SK-N-SH (cell line): ENCODE measurements at regions not wholly inside any gene's neighbourhood (a gene's known extent, or its start where the extent isn't known, plus 50 kb on each side); places are given as distances from the start of the nearest gene placed in this dataset.

Source experiments
- CTCF ChIA-PET: fragments of 300-600, 350-600 bp; formaldehyde crosslinking; extraction: SDS; loops from one replicate; lab custom pipeline; 2021; lab: Yijun Ruan, JAX
- POLR2A ChIA-PET: fragments of 350-600 bp; sonication (Branson Sonifier 250); formaldehyde crosslinking; extraction: SDS; loops from one replicate; lab custom pipeline; 2020; ENCODE audit warnings: antibody characterized with exemption, inconsistent platforms; lab: Yijun Ruan, JAX
- DNase-seq: peaks from one replicate; pipeline ENCODE4 v3.0.0; 2012
- H2AFZ ChIP-seq: fragments of 200-600 bp; sonication (generic); 2 replicates; pipeline ENCODE4 v1.8.1; 2016; ENCODE audit warnings: antibody characterized with exemption, mild to moderate bottlenecking, low read depth
- H3F3A ChIP-seq: fragments of 200-600 bp; sonication (generic); replicated peaks from 2 replicates; pipeline ENCODE3; 2016; ENCODE audit warnings: antibody characterized with exemption, mild to moderate bottlenecking; ENCODE audit not compliant: insufficient read depth
- H3K27ac ChIP-seq, 2 experiments: fragments of 200-500 bp in 1 of 2; fragments of 200-600 bp in 1 of 2; sonication (Bioruptor generic) in 1 of 2; sonication (generic), shearing (Covaris generic) in 1 of 2; 2 replicates each; pipeline versions ENCODE4 v1.5.1 to v1.6.1; 2014 to 2016; ENCODE audit warnings: low read depth in 2 of 2, inconsistent platforms in 1 of 2, low read length in 1 of 2, mild to moderate bottlenecking in 1 of 2, mixed read lengths in 1 of 2
- H3K27me3 ChIP-seq: fragments of 200-600 bp; sonication (generic), shearing (Covaris generic); 2 replicates; pipeline ENCODE4 v1.6.1; 2016; ENCODE audit warnings: mixed run types; ENCODE audit not compliant: insufficient read depth
- H3K36me3 ChIP-seq, 2 experiments: fragments of 200-500 bp in 1 of 2; fragments of 200-600 bp in 1 of 2; sonication (Bioruptor generic) in 1 of 2; sonication (generic) in 1 of 2; replicated peaks in 1 of 2; 2 replicates each; pipeline versions ENCODE3 to v1.5.1; 2014 to 2016; ENCODE audit warnings: low read length in 1 of 2, mild to moderate bottlenecking in 1 of 2; ENCODE audit not compliant: insufficient read depth in 2 of 2, control insufficient read depth in 1 of 2
- H3K4me1 ChIP-seq, 2 experiments: fragments of 200-500 bp in 1 of 2; fragments of 200-600 bp in 1 of 2; sonication (Bioruptor generic) in 1 of 2; sonication (generic), shearing (Covaris generic) in 1 of 2; 2 replicates each; pipeline versions ENCODE4 v1.5.1 to v1.6.1; 2014 to 2016; ENCODE audit warnings: low read depth in 1 of 2, low read length in 1 of 2, mixed run types in 1 of 2; ENCODE audit not compliant: insufficient read depth in 2 of 2, control insufficient read depth in 1 of 2
- H3K4me2 ChIP-seq: fragments of 200-600 bp; sonication (generic), shearing (Covaris generic); 2 replicates; pipeline ENCODE4 v1.6.1; 2017; ENCODE audit warnings: mixed run types
- H3K4me3 ChIP-seq, 2 experiments: fragments of 200-500 bp in 1 of 2; fragments of 200-600 bp in 1 of 2; sonication (Bioruptor generic) in 1 of 2; sonication (generic), shearing (Covaris generic) in 1 of 2; 2 replicates each; pipeline versions ENCODE4 v1.5.1 to v1.8.1; 2014 to 2016; ENCODE audit warnings: low read depth in 2 of 2, inconsistent platforms in 1 of 2, low read length in 1 of 2, mild to moderate bottlenecking in 1 of 2, mixed read lengths in 1 of 2, moderate library complexity in 1 of 2
- H3K79me2 ChIP-seq: fragments of 200-600 bp; sonication (generic); 2 replicates; pipeline ENCODE4 v1.8.1; 2017; ENCODE audit warnings: mild to moderate bottlenecking; ENCODE audit not compliant: insufficient read depth
- H3K9ac ChIP-seq: fragments of 200-600 bp; sonication (generic); 2 replicates; pipeline ENCODE4 v1.6.1; 2017; ENCODE audit warnings: mixed run types
- H3K9me2 ChIP-seq: fragments of 200-600 bp; sonication (generic); 2 replicates; pipeline ENCODE4 v1.6.1; 2017; ENCODE audit warnings: mixed run types
- H3K9me3 ChIP-seq: fragments of 200-600 bp; sonication (generic); 2 replicates; pipeline ENCODE4 v1.6.1; 2017; ENCODE audit warnings: mixed run types, mild to moderate bottlenecking, moderate library complexity
- H4K20me1 ChIP-seq: fragments of 200-600 bp; sonication (generic); 2 replicates; pipeline ENCODE4 v1.6.1; 2017; ENCODE audit warnings: mild to moderate bottlenecking, mixed run types; ENCODE audit not compliant: insufficient read depth
- ELF1 ChIP-seq: IDR thresholded peaks from 2 replicates; pipeline ENCODE4 v1.4.0; 2012
- EP300 ChIP-seq, 2 experiments: IDR thresholded peaks; 2 replicates each; pipeline versions ENCODE4 v1.4.0 to v1.6.1; 2012; ENCODE audit warnings: borderline replicate concordance in 1 of 2, low read depth in 1 of 2, low read length in 1 of 2
- EZH2phosphoT487 ChIP-seq: fragments of 200-600 bp; sonication (generic); IDR thresholded peaks from 2 replicates; pipeline ENCODE4 v1.6.1; 2017; ENCODE audit warnings: low read depth, mixed run types, mild to moderate bottlenecking, antibody characterized with exemption, moderate library complexity, borderline replicate concordance
- FOSL2 ChIP-seq: IDR thresholded peaks from 2 replicates; pipeline ENCODE4 v1.4.0; 2012; ENCODE audit warnings: low read depth, mild to moderate bottlenecking, moderate library complexity, borderline replicate concordance
- FOXJ3 ChIP-seq: sonication (generic); formaldehyde crosslinking; IDR thresholded peaks from 2 replicates; pipeline ENCODE4 v1.5.1; 2020; ENCODE audit warnings: mild to moderate bottlenecking, missing genetic modification reagents
- GABPA ChIP-seq: IDR thresholded peaks from 2 replicates; pipeline ENCODE4 v1.4.0; 2012; ENCODE audit warnings: low read depth, mild to moderate bottlenecking
- GATA2 ChIP-seq: sonication (generic); formaldehyde crosslinking; IDR thresholded peaks from 2 replicates; pipeline ENCODE4 v1.5.0; 2020; ENCODE audit warnings: mild to moderate bottlenecking, missing genetic modification reagents
- JUND ChIP-seq: IDR thresholded peaks from 2 replicates; pipeline ENCODE4 v1.4.0; 2012
- MEF2A ChIP-seq: IDR thresholded peaks from 2 replicates; pipeline ENCODE4 v1.4.0; 2012; ENCODE audit warnings: low read depth, borderline replicate concordance
- NFIC ChIP-seq: IDR thresholded peaks from 2 replicates; pipeline ENCODE4 v1.4.0; 2012; ENCODE audit warnings: borderline replicate concordance
- NRF1 ChIP-seq: IDR thresholded peaks from 2 replicates; pipeline ENCODE4 v1.6.1; 2012; ENCODE audit warnings: low read depth, mild to moderate bottlenecking, low read length
- POLR2AphosphoS5 ChIP-seq: IDR thresholded peaks from 2 replicates; pipeline ENCODE4 v1.6.1; 2012; ENCODE audit warnings: low read depth, low read length
- RAD21 ChIP-seq: IDR thresholded peaks from 2 replicates; pipeline ENCODE4 v1.6.1; 2012; ENCODE audit warnings: mild to moderate bottlenecking, low read length
- RCOR1 ChIP-seq: fragments of 150-350 bp; IDR thresholded peaks from 2 replicates; pipeline ENCODE4 v1.6.1; 2017; ENCODE audit warnings: antibody characterized with exemption, low read length
- TAF1 ChIP-seq: IDR thresholded peaks from 2 replicates; pipeline ENCODE4 v1.6.1; 2012; ENCODE audit warnings: low read depth, mild to moderate bottlenecking, low read length, moderate library complexity, borderline replicate concordance
- TCF12 ChIP-seq: IDR thresholded peaks from 2 replicates; pipeline ENCODE4 v1.4.0; 2012
- YY1 ChIP-seq: IDR thresholded peaks from 2 replicates; pipeline ENCODE4 v1.4.0; 2012; ENCODE audit warnings: low read depth, mild to moderate bottlenecking
- ZBTB33 ChIP-seq: IDR thresholded peaks from 2 replicates; pipeline ENCODE4 v1.4.0; 2012; ENCODE audit warnings: low read depth, borderline replicate concordance
- WGBS: methylation state at CpG from one replicate; pipeline ENCODE4 v1.1.6; 2017; ENCODE audit warnings: low lambda C conversion rate; 5-methylcytosine and 5-hydroxymethylcytosine counted together
- TF ChIP-seq, protein P1 (sequence below): IDR thresholded peaks from 2 replicates; pipeline ENCODE4 v1.4.0; 2012; ENCODE audit warnings: low read depth, borderline replicate concordance
- TF ChIP-seq, protein P2 (sequence below): IDR thresholded peaks from 2 replicates; pipeline ENCODE4; 2012
- TF ChIP-seq, protein P3 (sequence below): IDR thresholded peaks from 2 replicates; pipeline ENCODE4 v1.6.1; 2012; ENCODE audit warnings: mild to moderate bottlenecking, low read depth, low read length, moderate library complexity

- no peak overlapping the region for H3K9ac ChIP-seq
- no peak overlapping the region for H3K4me3 ChIP-seq
- H3K9me2 ChIP-seq: no peaks in the 10 kb centered on the region
- ChIA-PET POLR2A (no interaction called here), CTCF (no interaction called here)
- no peaks in the 10 kb centered on the region for H3K27me3 ChIP-seq
- H3K4me2 ChIP-seq: no peak overlapping the region
- no peaks in the 10 kb centered on the region for H3K9me3 ChIP-seq
- no peak overlapping the region for H2AFZ ChIP-seq
- WGBS: 76% methylated on average over 5 of the region's 5 CpGs
- no peaks in the 10 kb centered on the region for H3K79me2 ChIP-seq
- no peak for DNase-seq
- H4K20me1 ChIP-seq: no peaks in the 10 kb centered on the region
- H3K4me1 ChIP-seq: peaks cover 0 to 6% of the 10 kb centered on the region in 2 experiments; a peak in 1 of 4 replicates
- H3K27ac ChIP-seq: no peak overlapping the region
- H3K36me3 ChIP-seq: no peaks in the 10 kb centered on the region
- TF ChIP-seq RCOR1: no peak
- TF ChIP-seq TCF12: no peak
- no peak for TF ChIP-seq JUND
- no peak for TF ChIP-seq ZBTB33
- no peak for TF ChIP-seq POLR2AphosphoS5
- TF ChIP-seq MEF2A: no peak
- TF ChIP-seq YY1: no peak
- no peak for TF ChIP-seq ELF1
- no peak for TF ChIP-seq NRF1
- TF ChIP-seq NFIC: no peak
- no peak for TF ChIP-seq EP300 (IDR thresholded peaks at IDR 0.05; ENCODE audit: borderline replicate concordance in 1 of 2, low read depth in 1 of 2, low read length in 1 of 2)
- no peak for TF ChIP-seq FOXJ3 (CRISPR knock-in tag)
- TF ChIP-seq, protein P1, sequence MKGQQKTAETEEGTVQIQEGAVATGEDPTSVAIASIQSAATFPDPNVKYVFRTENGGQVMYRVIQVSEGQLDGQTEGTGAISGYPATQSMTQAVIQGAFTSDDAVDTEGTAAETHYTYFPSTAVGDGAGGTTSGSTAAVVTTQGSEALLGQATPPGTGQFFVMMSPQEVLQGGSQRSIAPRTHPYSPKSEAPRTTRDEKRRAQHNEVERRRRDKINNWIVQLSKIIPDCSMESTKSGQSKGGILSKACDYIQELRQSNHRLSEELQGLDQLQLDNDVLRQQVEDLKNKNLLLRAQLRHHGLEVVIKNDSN: no peak
- TF ChIP-seq TAF1: no peak
- no peak for TF ChIP-seq EZH2phosphoT487
- TF ChIP-seq FOSL2: no peak
- TF ChIP-seq, all 33 proteins: peak for 0
- H3F3A ChIP-seq: peaks cover 3% of the 10 kb centered on the region
These were observed 369.1 kb upstream of the XYLT1 start for GRCh38 chr16:17839907-17840306.

DNA sequence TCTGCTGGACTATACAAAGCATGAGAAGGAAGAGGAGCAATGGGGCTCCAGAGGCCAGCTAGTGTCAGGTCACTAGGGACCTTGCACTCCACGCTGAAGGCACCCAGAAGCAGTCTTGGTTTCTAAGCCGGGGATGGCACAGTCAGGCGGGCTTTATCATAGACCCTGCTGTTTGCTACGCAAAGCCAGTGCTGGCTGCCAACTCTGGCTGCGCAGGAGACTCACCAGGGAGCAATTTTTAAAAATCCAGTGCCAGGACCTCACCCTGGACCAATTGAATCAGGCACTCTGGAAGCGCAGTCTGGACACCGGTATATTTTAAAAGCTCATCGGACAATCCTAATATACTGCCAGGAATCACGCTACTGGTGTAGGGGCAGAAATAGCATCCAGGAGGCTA, 368.5 kb upstream of the XYLT1 start:
- no peak overlapping the region for H3K27ac ChIP-seq
- no peak overlapping the region for H3K4me3 ChIP-seq
- no peaks in the 10 kb centered on the region for H3K36me3 ChIP-seq
- H3K27me3 ChIP-seq: no peaks in the 10 kb centered on the region
- H3K4me1 ChIP-seq: peaks cover 0 to 6% of the 10 kb centered on the region in 2 experiments; a peak in 1 of 4 replicates
- ChIA-PET CTCF (no interaction called here), POLR2A (no interaction called here)
- no peak overlapping the region for H3K9ac ChIP-seq
- 92% methylated on average over 5 of the region's 9 CpGs for WGBS
- no peaks in the 10 kb centered on the region for H3K79me2 ChIP-seq
- no peaks in the 10 kb centered on the region for H3K9me2 ChIP-seq
- H4K20me1 ChIP-seq: no peaks in the 10 kb centered on the region
- H3F3A ChIP-seq: peaks cover 3% of the 10 kb centered on the region
- H3K4me2 ChIP-seq: no peak overlapping the region
- no peak overlapping the region for H2AFZ ChIP-seq
- no peak for TF ChIP-seq GABPA
- TF ChIP-seq, protein P2, sequence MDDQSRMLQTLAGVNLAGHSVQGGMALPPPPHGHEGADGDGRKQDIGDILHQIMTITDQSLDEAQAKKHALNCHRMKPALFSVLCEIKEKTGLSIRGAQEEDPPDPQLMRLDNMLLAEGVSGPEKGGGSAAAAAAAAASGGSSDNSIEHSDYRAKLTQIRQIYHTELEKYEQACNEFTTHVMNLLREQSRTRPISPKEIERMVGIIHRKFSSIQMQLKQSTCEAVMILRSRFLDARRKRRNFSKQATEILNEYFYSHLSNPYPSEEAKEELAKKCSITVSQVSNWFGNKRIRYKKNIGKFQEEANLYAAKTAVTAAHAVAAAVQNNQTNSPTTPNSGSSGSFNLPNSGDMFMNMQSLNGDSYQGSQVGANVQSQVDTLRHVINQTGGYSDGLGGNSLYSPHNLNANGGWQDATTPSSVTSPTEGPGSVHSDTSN: no peak
- no peak for TF ChIP-seq FOXJ3 (CRISPR knock-in tag)
- TF ChIP-seq ELF1: no peak
- TF ChIP-seq EP300 (IDR thresholded peaks at IDR 0.05; ENCODE audit: borderline replicate concordance in 1 of 2, low read depth in 1 of 2, low read length in 1 of 2): no peak
- no peak for TF ChIP-seq JUND
- no peak for TF ChIP-seq NRF1
- no peak for TF ChIP-seq NFIC
- TF ChIP-seq, protein P3, sequence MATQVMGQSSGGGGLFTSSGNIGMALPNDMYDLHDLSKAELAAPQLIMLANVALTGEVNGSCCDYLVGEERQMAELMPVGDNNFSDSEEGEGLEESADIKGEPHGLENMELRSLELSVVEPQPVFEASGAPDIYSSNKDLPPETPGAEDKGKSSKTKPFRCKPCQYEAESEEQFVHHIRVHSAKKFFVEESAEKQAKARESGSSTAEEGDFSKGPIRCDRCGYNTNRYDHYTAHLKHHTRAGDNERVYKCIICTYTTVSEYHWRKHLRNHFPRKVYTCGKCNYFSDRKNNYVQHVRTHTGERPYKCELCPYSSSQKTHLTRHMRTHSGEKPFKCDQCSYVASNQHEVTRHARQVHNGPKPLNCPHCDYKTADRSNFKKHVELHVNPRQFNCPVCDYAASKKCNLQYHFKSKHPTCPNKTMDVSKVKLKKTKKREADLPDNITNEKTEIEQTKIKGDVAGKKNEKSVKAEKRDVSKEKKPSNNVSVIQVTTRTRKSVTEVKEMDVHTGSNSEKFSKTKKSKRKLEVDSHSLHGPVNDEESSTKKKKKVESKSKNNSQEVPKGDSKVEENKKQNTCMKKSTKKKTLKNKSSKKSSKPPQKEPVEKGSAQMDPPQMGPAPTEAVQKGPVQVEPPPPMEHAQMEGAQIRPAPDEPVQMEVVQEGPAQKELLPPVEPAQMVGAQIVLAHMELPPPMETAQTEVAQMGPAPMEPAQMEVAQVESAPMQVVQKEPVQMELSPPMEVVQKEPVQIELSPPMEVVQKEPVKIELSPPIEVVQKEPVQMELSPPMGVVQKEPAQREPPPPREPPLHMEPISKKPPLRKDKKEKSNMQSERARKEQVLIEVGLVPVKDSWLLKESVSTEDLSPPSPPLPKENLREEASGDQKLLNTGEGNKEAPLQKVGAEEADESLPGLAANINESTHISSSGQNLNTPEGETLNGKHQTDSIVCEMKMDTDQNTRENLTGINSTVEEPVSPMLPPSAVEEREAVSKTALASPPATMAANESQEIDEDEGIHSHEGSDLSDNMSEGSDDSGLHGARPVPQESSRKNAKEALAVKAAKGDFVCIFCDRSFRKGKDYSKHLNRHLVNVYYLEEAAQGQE: no peak
- no peak for TF ChIP-seq GATA2 (CRISPR knock-in tag)
- TF ChIP-seq RAD21: no peak
- no peak for TF ChIP-seq MEF2A
- no peak for DNase-seq
- H3K9me3 ChIP-seq: no peaks in the 10 kb centered on the region
